Left kidney (tissue), 1 donor: ENCODE measurements at regions not wholly inside any gene's neighbourhood (a gene's known extent, or its start where the extent isn't known, plus 50 kb on each side); places are given as distances from the start of the nearest gene placed in this dataset.
A peak's percentile ranks its signal among the peaks of the same experiment; 100 is the strongest.

Source experiments
- DNase-seq: peaks from one replicate; pipeline ENCODE4 v3.0.0-alpha.2; 2013

GRCh38 chr7:12783421-12784095, 96.1 kb downstream of the ARL4A start:
- no peak for DNase-seq

- DNase-seq, result no peak
Observed at GRCh38 chr7:12785473-12785872, 98.0 kb downstream of the ARL4A start.

- no peak for DNase-seq
Observed at GRCh38 chr7:12786494-12786893, 99.1 kb downstream of the ARL4A start.

- DNase-seq, result no peak
Observed at GRCh38 chr7:12788171-12788570, 100.7 kb downstream of the ARL4A start.

GRCh38 chr7:12788591-12788990, 101.2 kb downstream of the ARL4A start:
- DNase-seq, result no peak

- DNase-seq, result no peak
Observed at GRCh38 chr7:12794722-12795302, 107.4 kb downstream of the ARL4A start.

- DNase-seq, result no peak
Observed at GRCh38 chr7:12796397-12797127, 109.1 kb downstream of the ARL4A start.

- no peak for DNase-seq
Observed at GRCh38 chr7:12800486-12800885, 113.1 kb downstream of the ARL4A start.

GRCh38 chr7:12801107-12801506, 113.7 kb downstream of the ARL4A start:
- DNase-seq, result peak; percentile 8

- DNase-seq, result no peak
Observed at GRCh38 chr7:12802070-12802469, 114.6 kb downstream of the ARL4A start.

GRCh38 chr7:12803542-12803941, 116.1 kb downstream of the ARL4A start:
- DNase-seq, result no peak

GRCh38 chr7:12805518-12805928, 118.1 kb downstream of the ARL4A start:
- no peak for DNase-seq

GRCh38 chr7:12805957-12806356, 118.5 kb downstream of the ARL4A start:
- no peak for DNase-seq

- DNase-seq, result no peak
Observed at GRCh38 chr7:12809476-12809875, 122.0 kb downstream of the ARL4A start.

GRCh38 chr7:12812111-12812510, 124.7 kb downstream of the ARL4A start:
- DNase-seq, result no peak

- no peak for DNase-seq
Observed at GRCh38 chr7:12814107-12814506, 126.7 kb downstream of the ARL4A start.

GRCh38 chr7:12814828-12815227, 127.4 kb downstream of the ARL4A start:
- no peak for DNase-seq

- DNase-seq, result no peak
Observed at GRCh38 chr7:12815426-12815825, 128.0 kb downstream of the ARL4A start.

- no peak for DNase-seq
Observed at GRCh38 chr7:12815871-12816270, 128.4 kb downstream of the ARL4A start.

- no peak for DNase-seq
Observed at GRCh38 chr7:12820777-12821176, 133.3 kb downstream of the ARL4A start.

GRCh38 chr7:12821746-12822145, 134.3 kb downstream of the ARL4A start:
- DNase-seq, result no peak

GRCh38 chr7:12826079-12826478, 138.6 kb downstream of the ARL4A start:
- DNase-seq, result no peak

GRCh38 chr7:12827219-12827821, 139.9 kb downstream of the ARL4A start:
- no peak for DNase-seq
